HG02840 (cell line): ENCODE measurements at regions not wholly inside any gene's neighbourhood (a gene's known extent, or its start where the extent isn't known, plus 50 kb on each side); places are given as distances from the start of the nearest gene placed in this dataset.

ENCODE experiments used
- ATAC-seq: cut with Tn5 transposase; IDR thresholded peaks from one replicate; pipeline ENCODE4 v1.9.1; 2021; ENCODE audit warnings: mild to moderate bottlenecking, moderate library complexity, moderate number of reproducible peaks; ENCODE audit not compliant: unreplicated experiment, low FRiP score

- ATAC-seq = no peak
These were observed 827.4 kb upstream of the NR2F2 start for GRCh38 chr15:95503107-95503506.

- no peak for ATAC-seq
These were observed 826.8 kb upstream of the NR2F2 start for GRCh38 chr15:95503640-95504225.

GRCh38 chr15:95511671-95512070, 818.8 kb upstream of the NR2F2 start:
- no peak for ATAC-seq

GRCh38 chr15:95512906-95513305, 817.6 kb upstream of the NR2F2 start:
- no peak for ATAC-seq

GRCh38 chr15:95519887-95520286, 810.6 kb upstream of the NR2F2 start:
- no peak for ATAC-seq

- no peak for ATAC-seq
These were observed 810.0 kb upstream of the NR2F2 start for GRCh38 chr15:95520511-95520910.

- no peak for ATAC-seq
These were observed 809.6 kb upstream of the NR2F2 start for GRCh38 chr15:95520922-95521321.

GRCh38 chr15:95522533-95522932, 808.0 kb upstream of the NR2F2 start:
- ATAC-seq = no peak

- ATAC-seq = no peak
These were observed 801.6 kb upstream of the NR2F2 start for GRCh38 chr15:95528920-95529319.

- ATAC-seq = no peak
These were observed 793.9 kb upstream of the NR2F2 start for GRCh38 chr15:95536638-95537037.

- ATAC-seq = no peak
These were observed 791.8 kb upstream of the NR2F2 start for GRCh38 chr15:95538693-95539092.

GRCh38 chr15:95541301-95541700, 789.2 kb upstream of the NR2F2 start:
- ATAC-seq = no peak

- ATAC-seq = no peak
These were observed 781.2 kb upstream of the NR2F2 start for GRCh38 chr15:95549168-95549738.

GRCh38 chr15:95550702-95551101, 779.8 kb upstream of the NR2F2 start:
- ATAC-seq = no peak

GRCh38 chr15:95556225-95556624, 774.3 kb upstream of the NR2F2 start:
- no peak for ATAC-seq

- no peak for ATAC-seq
These were observed 773.7 kb upstream of the NR2F2 start for GRCh38 chr15:95556866-95557225.

- no peak for ATAC-seq
These were observed 773.1 kb upstream of the NR2F2 start for GRCh38 chr15:95557226-95558046.

- no peak for ATAC-seq
These were observed 772.4 kb upstream of the NR2F2 start for GRCh38 chr15:95558131-95558530.

GRCh38 chr15:95558916-95559315, 771.6 kb upstream of the NR2F2 start:
- ATAC-seq = no peak

- no peak for ATAC-seq
These were observed 770.6 kb upstream of the NR2F2 start for GRCh38 chr15:95559875-95560394.

- ATAC-seq = no peak
These were observed 769.0 kb upstream of the NR2F2 start for GRCh38 chr15:95561463-95561862.

- no peak for ATAC-seq
These were observed 766.9 kb upstream of the NR2F2 start for GRCh38 chr15:95563634-95564033.
